ENCODE measurements at regions not wholly inside any gene's neighbourhood (a gene's known extent, or its start where the extent isn't known, plus 50 kb on each side); places are given as distances from the start of the nearest gene placed in this dataset.

DNA sequence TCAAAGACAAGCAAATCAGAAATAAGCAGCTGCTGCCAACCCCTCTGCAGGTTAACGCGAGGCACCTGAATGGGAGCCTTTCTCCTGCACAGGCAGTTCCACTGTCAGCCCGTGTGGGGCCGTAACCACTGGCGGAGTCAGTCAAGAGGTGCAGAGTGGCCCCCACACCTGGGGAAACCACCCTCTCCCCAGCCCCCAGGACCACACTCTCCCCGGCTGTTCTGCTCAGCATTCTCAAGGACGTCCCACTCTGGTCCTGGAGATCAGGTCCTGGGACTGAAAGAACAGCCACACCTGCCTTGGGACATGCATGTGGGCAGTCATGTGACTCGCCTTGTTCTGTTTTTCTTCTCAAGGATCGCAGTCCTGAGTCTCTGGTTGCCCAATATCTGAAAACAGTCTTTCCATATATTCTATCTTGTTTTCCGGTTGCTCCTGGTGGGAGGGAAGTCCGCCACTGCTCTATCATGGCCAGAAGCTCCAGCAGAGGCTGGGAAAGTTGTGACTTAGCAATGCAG is 252.5 kb downstream of the PTPRU start:
- Histone ChIP-seq H3K36me3 (ENCODE audit: control insufficient read depth in 4 of 4, insufficient read depth in 3 of 4, low read depth in 1 of 4, low read length in 3 of 4) (no peaks in the 10 kb centered on the region), H3K4me3 (ENCODE audit: low read depth in 1 of 3, low read length in 3 of 3) (no peak overlapping the region), H3K27me3 (ENCODE audit: control insufficient read depth in 4 of 4, insufficient read depth in 4 of 4, low read length in 3 of 4) (no peaks in the 10 kb centered on the region), H3K9me3 (ENCODE audit: control insufficient read depth in 4 of 4, low read length in 3 of 4) (no peaks in the 10 kb centered on the region), H3K27ac (ENCODE audit: low read depth in 1 of 2, low read length in 2 of 2) (no peak overlapping the region), H3K4me1 (ENCODE audit: control insufficient read depth in 4 of 4, insufficient read depth in 4 of 4, low read length in 3 of 4) (no peaks in the 10 kb centered on the region), H3K9ac (ENCODE audit: low read depth in 1 of 2, low read length in 2 of 2) (no peak overlapping the region)
- TF ChIP-seq, protein P1, sequence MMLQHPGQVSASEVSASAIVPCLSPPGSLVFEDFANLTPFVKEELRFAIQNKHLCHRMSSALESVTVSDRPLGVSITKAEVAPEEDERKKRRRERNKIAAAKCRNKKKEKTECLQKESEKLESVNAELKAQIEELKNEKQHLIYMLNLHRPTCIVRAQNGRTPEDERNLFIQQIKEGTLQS (IDR thresholded peaks at IDR 0.05), result no peak
- no peak for TF ChIP-seq EGR1 (IDR thresholded peaks at IDR 0.05; ENCODE audit: low read depth in 2 of 2)
- no peak for TF ChIP-seq FOXA1 (IDR thresholded peaks at IDR 0.05)
- DNase-seq (ENCODE audit: low spot score), result no peak
- WGBS, result 81% methylated on average over 11 of the region's 11 CpGs

DNA sequence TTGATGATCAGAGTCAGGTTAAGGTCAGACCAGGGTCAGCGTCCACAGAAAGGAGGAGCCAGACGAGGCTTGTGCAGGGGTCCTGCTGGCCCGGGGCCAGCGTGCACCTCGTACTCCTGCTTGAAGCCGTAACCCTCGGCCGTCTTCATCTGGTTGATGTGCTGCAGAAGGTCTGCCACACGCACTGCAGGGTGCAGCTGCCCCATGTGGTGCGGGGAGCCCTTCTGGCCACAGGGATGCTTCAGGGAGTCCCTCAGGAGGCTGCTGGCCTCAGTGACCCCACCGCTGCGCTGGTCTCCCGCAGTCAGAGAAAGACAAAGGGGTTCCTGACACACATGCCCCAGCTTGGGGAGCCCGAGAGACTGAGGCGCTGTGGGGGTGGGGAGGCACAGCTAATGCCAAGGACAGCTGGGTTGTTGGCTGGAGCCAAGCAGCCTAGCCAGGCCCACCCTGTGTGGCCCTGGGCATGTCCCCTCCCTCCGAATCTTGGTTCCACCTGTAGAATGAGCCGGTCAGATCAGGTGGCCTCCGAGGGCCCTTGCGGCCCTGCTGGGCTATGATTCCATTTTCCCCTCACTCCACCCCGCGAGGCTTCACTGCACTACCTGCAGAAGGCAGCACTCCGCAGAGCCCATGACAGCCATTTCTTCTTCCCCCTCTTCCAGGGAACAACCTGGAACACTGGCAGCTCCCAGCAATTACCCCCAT is 251.9 kb downstream of the PTPRU start:
- H3K27ac ChIP-seq (ENCODE audit: low read depth in 1 of 2, low read length in 2 of 2), result no peak overlapping the region
- no peaks in the 10 kb centered on the region for H3K27me3 ChIP-seq (ENCODE audit: control insufficient read depth in 4 of 4, insufficient read depth in 4 of 4, low read length in 3 of 4)
- no peaks in the 10 kb centered on the region for H3K4me1 ChIP-seq (ENCODE audit: control insufficient read depth in 4 of 4, insufficient read depth in 4 of 4, low read length in 3 of 4)
- no peak overlapping the region for H3K4me3 ChIP-seq (ENCODE audit: low read depth in 1 of 3, low read length in 3 of 3)
- TF ChIP-seq RAD21 (IDR thresholded peaks at IDR 0.05), result no peak
- TF ChIP-seq HNF4G (IDR thresholded peaks at IDR 0.05), result no peak
- TF ChIP-seq GABPA (IDR thresholded peaks at IDR 0.05 in 1 of 2, conservative IDR thresholded peaks at IDR 0.05 in 1 of 2), result no peak
- TF ChIP-seq TAF1 (conservative IDR thresholded peaks at IDR 0.05), result no peak
- TF ChIP-seq RXRA (IDR thresholded peaks at IDR 0.05), result no peak
- no peak for TF ChIP-seq JUND (IDR thresholded peaks at IDR 0.05)
- no peak for TF ChIP-seq SP1 (IDR thresholded peaks at IDR 0.05)
- TF ChIP-seq, protein P2, sequence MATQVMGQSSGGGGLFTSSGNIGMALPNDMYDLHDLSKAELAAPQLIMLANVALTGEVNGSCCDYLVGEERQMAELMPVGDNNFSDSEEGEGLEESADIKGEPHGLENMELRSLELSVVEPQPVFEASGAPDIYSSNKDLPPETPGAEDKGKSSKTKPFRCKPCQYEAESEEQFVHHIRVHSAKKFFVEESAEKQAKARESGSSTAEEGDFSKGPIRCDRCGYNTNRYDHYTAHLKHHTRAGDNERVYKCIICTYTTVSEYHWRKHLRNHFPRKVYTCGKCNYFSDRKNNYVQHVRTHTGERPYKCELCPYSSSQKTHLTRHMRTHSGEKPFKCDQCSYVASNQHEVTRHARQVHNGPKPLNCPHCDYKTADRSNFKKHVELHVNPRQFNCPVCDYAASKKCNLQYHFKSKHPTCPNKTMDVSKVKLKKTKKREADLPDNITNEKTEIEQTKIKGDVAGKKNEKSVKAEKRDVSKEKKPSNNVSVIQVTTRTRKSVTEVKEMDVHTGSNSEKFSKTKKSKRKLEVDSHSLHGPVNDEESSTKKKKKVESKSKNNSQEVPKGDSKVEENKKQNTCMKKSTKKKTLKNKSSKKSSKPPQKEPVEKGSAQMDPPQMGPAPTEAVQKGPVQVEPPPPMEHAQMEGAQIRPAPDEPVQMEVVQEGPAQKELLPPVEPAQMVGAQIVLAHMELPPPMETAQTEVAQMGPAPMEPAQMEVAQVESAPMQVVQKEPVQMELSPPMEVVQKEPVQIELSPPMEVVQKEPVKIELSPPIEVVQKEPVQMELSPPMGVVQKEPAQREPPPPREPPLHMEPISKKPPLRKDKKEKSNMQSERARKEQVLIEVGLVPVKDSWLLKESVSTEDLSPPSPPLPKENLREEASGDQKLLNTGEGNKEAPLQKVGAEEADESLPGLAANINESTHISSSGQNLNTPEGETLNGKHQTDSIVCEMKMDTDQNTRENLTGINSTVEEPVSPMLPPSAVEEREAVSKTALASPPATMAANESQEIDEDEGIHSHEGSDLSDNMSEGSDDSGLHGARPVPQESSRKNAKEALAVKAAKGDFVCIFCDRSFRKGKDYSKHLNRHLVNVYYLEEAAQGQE (IDR thresholded peaks at IDR 0.05), result no peak
- TF ChIP-seq, protein P3, sequence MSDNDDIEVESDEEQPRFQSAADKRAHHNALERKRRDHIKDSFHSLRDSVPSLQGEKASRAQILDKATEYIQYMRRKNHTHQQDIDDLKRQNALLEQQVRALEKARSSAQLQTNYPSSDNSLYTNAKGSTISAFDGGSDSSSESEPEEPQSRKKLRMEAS (IDR thresholded peaks at IDR 0.05), result no peak
- TF ChIP-seq, protein P4, sequence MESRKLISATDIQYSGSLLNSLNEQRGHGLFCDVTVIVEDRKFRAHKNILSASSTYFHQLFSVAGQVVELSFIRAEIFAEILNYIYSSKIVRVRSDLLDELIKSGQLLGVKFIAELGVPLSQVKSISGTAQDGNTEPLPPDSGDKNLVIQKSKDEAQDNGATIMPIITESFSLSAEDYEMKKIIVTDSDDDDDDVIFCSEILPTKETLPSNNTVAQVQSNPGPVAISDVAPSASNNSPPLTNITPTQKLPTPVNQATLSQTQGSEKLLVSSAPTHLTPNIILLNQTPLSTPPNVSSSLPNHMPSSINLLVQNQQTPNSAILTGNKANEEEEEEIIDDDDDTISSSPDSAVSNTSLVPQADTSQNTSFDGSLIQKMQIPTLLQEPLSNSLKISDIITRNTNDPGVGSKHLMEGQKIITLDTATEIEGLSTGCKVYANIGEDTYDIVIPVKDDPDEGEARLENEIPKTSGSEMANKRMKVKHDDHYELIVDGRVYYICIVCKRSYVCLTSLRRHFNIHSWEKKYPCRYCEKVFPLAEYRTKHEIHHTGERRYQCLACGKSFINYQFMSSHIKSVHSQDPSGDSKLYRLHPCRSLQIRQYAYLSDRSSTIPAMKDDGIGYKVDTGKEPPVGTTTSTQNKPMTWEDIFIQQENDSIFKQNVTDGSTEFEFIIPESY (IDR thresholded peaks at IDR 0.05), result no peak
- TF ChIP-seq FOXA1 (IDR thresholded peaks at IDR 0.05), result no peak
- TF ChIP-seq, protein P1 (IDR thresholded peaks at IDR 0.05), result no peak
- TF ChIP-seq, protein P5, sequence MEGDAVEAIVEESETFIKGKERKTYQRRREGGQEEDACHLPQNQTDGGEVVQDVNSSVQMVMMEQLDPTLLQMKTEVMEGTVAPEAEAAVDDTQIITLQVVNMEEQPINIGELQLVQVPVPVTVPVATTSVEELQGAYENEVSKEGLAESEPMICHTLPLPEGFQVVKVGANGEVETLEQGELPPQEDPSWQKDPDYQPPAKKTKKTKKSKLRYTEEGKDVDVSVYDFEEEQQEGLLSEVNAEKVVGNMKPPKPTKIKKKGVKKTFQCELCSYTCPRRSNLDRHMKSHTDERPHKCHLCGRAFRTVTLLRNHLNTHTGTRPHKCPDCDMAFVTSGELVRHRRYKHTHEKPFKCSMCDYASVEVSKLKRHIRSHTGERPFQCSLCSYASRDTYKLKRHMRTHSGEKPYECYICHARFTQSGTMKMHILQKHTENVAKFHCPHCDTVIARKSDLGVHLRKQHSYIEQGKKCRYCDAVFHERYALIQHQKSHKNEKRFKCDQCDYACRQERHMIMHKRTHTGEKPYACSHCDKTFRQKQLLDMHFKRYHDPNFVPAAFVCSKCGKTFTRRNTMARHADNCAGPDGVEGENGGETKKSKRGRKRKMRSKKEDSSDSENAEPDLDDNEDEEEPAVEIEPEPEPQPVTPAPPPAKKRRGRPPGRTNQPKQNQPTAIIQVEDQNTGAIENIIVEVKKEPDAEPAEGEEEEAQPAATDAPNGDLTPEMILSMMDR (IDR thresholded peaks at IDR 0.05; ENCODE audit: low read depth, low read length, missing input control), result no peak
- no peak for TF ChIP-seq FOXA2 (IDR thresholded peaks at IDR 0.05)
- TF ChIP-seq NR2F2 (IDR thresholded peaks at IDR 0.05), result no peak
- no peak for TF ChIP-seq EGR1 (IDR thresholded peaks at IDR 0.05; ENCODE audit: low read depth in 2 of 2)
- TF ChIP-seq HNF4A (conservative IDR thresholded peaks at IDR 0.05), result no peak
- TF ChIP-seq YY1 (IDR thresholded peaks at IDR 0.05), result no peak
- no peak overlapping the region for H3K9ac ChIP-seq (ENCODE audit: low read depth in 1 of 2, low read length in 2 of 2)
- WGBS, result 87% methylated on average over 22 of the region's 22 CpGs
- no peaks in the 10 kb centered on the region for H3K36me3 ChIP-seq (ENCODE audit: control insufficient read depth in 4 of 4, insufficient read depth in 3 of 4, low read depth in 1 of 4, low read length in 3 of 4)
- no peaks in the 10 kb centered on the region for H3K9me3 ChIP-seq (ENCODE audit: control insufficient read depth in 4 of 4, low read length in 3 of 4)
- no peak for DNase-seq (ENCODE audit: low spot score)
